ENCODE measurements at regions not wholly inside any gene's neighbourhood (a gene's known extent, or its start where the extent isn't known, plus 50 kb on each side); places are given as distances from the start of the nearest gene placed in this dataset.

GRCh38 chr14:22429546-22430294 is 159.3 kb downstream of the DAD1 start (continued):
- TF ChIP-seq CHD7 (IDR thresholded peaks at IDR 0.05; ENCODE audit: insufficient replicate concordance, low read length) (no peak), RFX5 (IDR thresholded peaks at IDR 0.05; ENCODE audit: borderline replicate concordance, low read depth, low read length) (no peak), CREB1 (IDR thresholded peaks at IDR 0.05) (no peak), TAF7 (optimal IDR thresholded peaks at IDR 0.05; ENCODE audit: borderline replicate concordance, low read depth, low read length) (no peak), CTBP2 (IDR thresholded peaks at IDR 0.05; ENCODE audit: borderline replicate concordance, insufficient read depth, insufficient read length, low read length) (no peak), CHD2 (IDR thresholded peaks at IDR 0.05; ENCODE audit: low read length) (no peak), JUND (IDR thresholded peaks at IDR 0.05; ENCODE audit: low read length) (no peak), CHD1 (IDR thresholded peaks at IDR 0.05; ENCODE audit: low read depth, low read length) (no peak), ASH2L (IDR thresholded peaks at IDR 0.05; ENCODE audit: low read length) (no peak), SIX5 (IDR thresholded peaks at IDR 0.05; ENCODE audit: low read depth, low read length) (no peak), GABPA (IDR thresholded peaks at IDR 0.05; ENCODE audit: borderline replicate concordance, insufficient read depth, low read length) (no peak), TCF12 (IDR thresholded peaks at IDR 0.05; ENCODE audit: low read depth, low read length) (no peak)
